NCI-H446 (cell line): ENCODE measurements at regions not wholly inside any gene's neighbourhood (a gene's known extent, or its start where the extent isn't known, plus 50 kb on each side); places are given as distances from the start of the nearest gene placed in this dataset.
"Not testable (repeated sequence)": the region's sequence is repeated elsewhere in the genome, so short reads cannot be mapped to it uniquely, and the experiment has no call there.

Experiments used
- DNase-seq, 2 experiments: peaks; one replicate each; lab custom pipeline; 2025; lab: John Stamatoyannopoulos, UW

GRCh38 chr7:19296617-19297016 lies 151.4 kb upstream of the FERD3L start:
- peak in 1 of 2 experiments; percentile 47 for DNase-seq

GRCh38 chr7:19295376-19295775 lies 150.2 kb upstream of the FERD3L start:
- no peak for DNase-seq

GRCh38 chr7:19294619-19295018 lies 149.4 kb upstream of the FERD3L start:
- peak in 1 of 2 experiments; percentile 48 for DNase-seq

- DNase-seq, result peak in 1 of 2 experiments; percentile 6
These were observed 148.2 kb upstream of the FERD3L start for GRCh38 chr7:19293431-19293830.

- DNase-seq, result peak in 1 of 2 experiments; percentile 33
These were observed 145.7 kb upstream of the FERD3L start for GRCh38 chr7:19290968-19291367.

- DNase-seq, result no peak
These were observed 144.8 kb upstream of the FERD3L start for GRCh38 chr7:19290066-19290465.

- DNase-seq, result no peak
These were observed 139.5 kb upstream of the FERD3L start for GRCh38 chr7:19284596-19285300.

GRCh38 chr7:19284136-19284535 lies 138.9 kb upstream of the FERD3L start:
- DNase-seq, result no peak

GRCh38 chr7:19275000-19275399 lies 129.8 kb upstream of the FERD3L start:
- no peak for DNase-seq

GRCh38 chr7:19272329-19272728 lies 127.1 kb upstream of the FERD3L start:
- DNase-seq, result not testable (repeated sequence)

- DNase-seq, result no peak
These were observed 124.1 kb upstream of the FERD3L start for GRCh38 chr7:19269301-19269700.

GRCh38 chr7:19268737-19269136 lies 123.5 kb upstream of the FERD3L start:
- no peak for DNase-seq

GRCh38 chr7:19262826-19263225 lies 117.6 kb upstream of the FERD3L start:
- DNase-seq, result peak in 1 of 2 experiments; percentile 1

GRCh38 chr7:19249281-19249680 lies 104.1 kb upstream of the FERD3L start:
- no peak for DNase-seq

GRCh38 chr7:19248681-19249080 lies 103.5 kb upstream of the FERD3L start:
- DNase-seq, result no peak

- DNase-seq, result no peak
These were observed 102.9 kb upstream of the FERD3L start for GRCh38 chr7:19248115-19248514.

GRCh38 chr7:19247017-19247416 lies 101.8 kb upstream of the FERD3L start:
- no peak for DNase-seq

- no peak for DNase-seq
These were observed 97.0 kb upstream of the FERD3L start for GRCh38 chr7:19242246-19242645.

GRCh38 chr7:19239951-19240350 lies 94.7 kb upstream of the FERD3L start:
- DNase-seq, result no peak

GRCh38 chr7:19235680-19236079 lies 90.5 kb upstream of the FERD3L start:
- no peak for DNase-seq

GRCh38 chr7:19224951-19225350 lies 79.7 kb upstream of the FERD3L start:
- DNase-seq, result peak in 1 of 2 experiments; percentile 5

- no peak for DNase-seq
These were observed 70.2 kb upstream of the FERD3L start for GRCh38 chr7:19215412-19215811.

GRCh38 chr7:19213746-19214145 lies 68.5 kb upstream of the FERD3L start:
- DNase-seq, result no peak

GRCh38 chr7:19210893-19211413 lies 65.7 kb upstream of the FERD3L start:
- DNase-seq, result no peak
